K562 (cell line): ENCODE measurements at regions not wholly inside any gene's neighbourhood (a gene's known extent, or its start where the extent isn't known, plus 50 kb on each side); places are given as distances from the start of the nearest gene placed in this dataset.

Source experiments
- ARID1B ChIP-seq: fragments of 450-650 bp; IDR thresholded peaks from 2 replicates; pipeline ENCODE4 v1.6.1; 2016; ENCODE audit warnings: antibody characterized with exemption, mild to moderate bottlenecking, inconsistent platforms
- ARID3A ChIP-seq: IDR thresholded peaks from 2 replicates; pipeline ENCODE4 v1.6.1; 2012; ENCODE audit warnings: low read depth, low read length, improper control_type of control experiment, borderline replicate concordance
- BRD4 ChIP-seq: fragments of 200-600 bp; sonication (generic); IDR thresholded peaks from 2 replicates; pipeline ENCODE4 v1.6.1; 2017; ENCODE audit warnings: inconsistent platforms
- FOXK2 ChIP-seq, 2 experiments: fragments of 450-650 bp; IDR thresholded peaks in 1 of 2; conservative IDR thresholded peaks in 1 of 2; 2 replicates each; pipeline ENCODE4 v1.6.1; 2016; ENCODE audit warnings: low read depth in 2 of 2, mild to moderate bottlenecking in 1 of 2
- HDAC2 ChIP-seq: fragments of 450-650 bp; IDR thresholded peaks from 2 replicates; pipeline ENCODE4 v1.6.1; 2016; ENCODE audit warnings: mild to moderate bottlenecking
- HDAC3 ChIP-seq: fragments of 450-650 bp; IDR thresholded peaks from 2 replicates; pipeline ENCODE4 v1.6.1; 2018; ENCODE audit warnings: borderline replicate concordance, mild to moderate bottlenecking, moderate library complexity; ENCODE audit not compliant: partially characterized antibody
- MAX ChIP-seq: sonication (generic); formaldehyde crosslinking; IDR thresholded peaks from 2 replicates; pipeline ENCODE4 v1.9.0; 2022; ENCODE audit warnings: mild to moderate bottlenecking, missing genetic modification reagents
- TAF9B ChIP-seq: fragments of 450-650 bp; IDR thresholded peaks from 2 replicates; pipeline ENCODE4 v1.6.1; 2018; ENCODE audit warnings: mild to moderate bottlenecking; ENCODE audit not compliant: partially characterized antibody
- TCF7L2 ChIP-seq: fragments of 150-350 bp; IDR thresholded peaks from 2 replicates; pipeline ENCODE4 v1.6.1; 2016; ENCODE audit warnings: low read depth, mild to moderate bottlenecking, low read length, moderate library complexity
- TFE3 ChIP-seq: fragments of 450-650 bp; formaldehyde crosslinking; IDR thresholded peaks from 2 replicates; pipeline ENCODE4 v1.4.0; 2020; ENCODE audit warnings: mild to moderate bottlenecking, mixed read lengths
- ZEB2 ChIP-seq: fragments of 450-650 bp; IDR thresholded peaks from 2 replicates; pipeline ENCODE4 v1.6.1; 2016
- ZSCAN29 ChIP-seq: fragments of 450-650 bp; IDR thresholded peaks from 2 replicates; pipeline ENCODE4 v1.6.1; 2017
- TF ChIP-seq, protein P1 (sequence below): IDR thresholded peaks from 2 replicates; pipeline ENCODE4 v1.6.1; 2011; ENCODE audit warnings: borderline replicate concordance, low read depth, mild to moderate bottlenecking, moderate library complexity, low read length; ENCODE audit not compliant: insufficient read depth, poor library complexity, severe bottlenecking
- TF ChIP-seq, protein P2 (sequence below): fragments of 200-800 bp; sonication (Bioruptor generic); IDR thresholded peaks from 2 replicates; pipeline ENCODE4 v1.6.1; 2017; ENCODE audit warnings: missing genetic modification characterization, missing compliant biosample characterization
- TF ChIP-seq, protein P3 (sequence below), 2 experiments: IDR thresholded peaks; 2 replicates each; pipeline ENCODE4 v1.6.1; 2011; ENCODE audit warnings: borderline replicate concordance in 1 of 2, control low read depth in 1 of 2, low read depth in 1 of 2, low read length in 1 of 2, mild to moderate bottlenecking in 1 of 2, mixed read lengths in 1 of 2, moderate library complexity in 1 of 2; ENCODE audit not compliant: insufficient read depth in 1 of 2, insufficient read length in 1 of 2, poor library complexity in 1 of 2, severe bottlenecking in 1 of 2; ENCODE audit errors: extremely low read depth in 1 of 2
- TF ChIP-seq, protein P4 (sequence below): fragments of 250-450 bp; sonication (Bioruptor Pico); IDR thresholded peaks from 2 replicates; pipeline ENCODE4 v1.8.0; 2021; ENCODE audit warnings: moderate library complexity, mild to moderate bottlenecking, inconsistent platforms

DNA sequence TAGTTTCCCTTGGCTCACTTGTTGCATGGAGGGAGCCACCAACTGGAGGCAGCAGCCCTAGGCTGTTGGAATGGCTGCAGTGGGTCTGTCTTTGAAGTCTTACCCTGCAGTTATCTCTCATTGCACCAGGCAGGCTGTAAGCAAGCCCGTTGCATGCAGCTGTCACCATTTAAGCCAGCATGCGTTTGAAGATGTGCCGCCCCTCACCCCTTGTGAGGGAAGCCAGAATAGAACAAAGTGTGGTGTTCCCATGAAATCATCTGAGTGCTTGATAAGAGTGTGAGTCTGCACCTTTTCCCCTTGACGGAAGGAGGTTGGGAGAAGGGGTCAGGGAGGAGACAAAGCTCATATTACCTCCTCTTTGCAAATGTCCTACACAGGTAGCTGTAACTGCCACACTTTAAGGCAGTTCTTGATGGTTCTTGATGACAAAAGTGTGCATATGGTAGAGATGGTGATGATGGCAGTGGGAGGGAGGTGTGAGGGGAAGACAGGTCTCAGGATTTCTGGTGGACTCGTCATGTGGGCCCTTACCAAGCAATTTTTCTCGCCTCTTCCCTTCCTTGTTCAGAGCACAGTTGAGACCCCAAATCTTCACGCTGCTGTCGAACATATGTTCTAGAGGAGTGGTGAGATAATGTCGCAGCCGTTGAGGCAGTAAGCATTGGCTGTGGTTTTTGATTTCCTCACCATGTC is 191.4 kb upstream of the LEF1 start (continued):
- TF ChIP-seq TFE3 (no peak), FOXK2 (conservative IDR thresholded peaks at IDR 0.05 in 1 of 2, IDR thresholded peaks at IDR 0.05 in 1 of 2; ENCODE audit: low read depth in 2 of 2) (peak in 1 of 2 experiments; percentile 52; a peak in 1 of 4 replicates), ZEB2 (peak; percentile 62; the same call in 1 of the 2 replicates), TCF7L2 (peak; percentile 39; the same call in 1 of the 2 replicates), BRD4 (no peak), TAF9B (peak; percentile 84), HDAC3 (peak; percentile 32), ARID3A (no peak), HDAC2 (peak; percentile 54; the same call in 1 of the 2 replicates), MAX (CRISPR knock-in tag) (peak; percentile 85), ZSCAN29 (no peak), ARID1B (peak; percentile 83)
- TF ChIP-seq, protein P1, sequence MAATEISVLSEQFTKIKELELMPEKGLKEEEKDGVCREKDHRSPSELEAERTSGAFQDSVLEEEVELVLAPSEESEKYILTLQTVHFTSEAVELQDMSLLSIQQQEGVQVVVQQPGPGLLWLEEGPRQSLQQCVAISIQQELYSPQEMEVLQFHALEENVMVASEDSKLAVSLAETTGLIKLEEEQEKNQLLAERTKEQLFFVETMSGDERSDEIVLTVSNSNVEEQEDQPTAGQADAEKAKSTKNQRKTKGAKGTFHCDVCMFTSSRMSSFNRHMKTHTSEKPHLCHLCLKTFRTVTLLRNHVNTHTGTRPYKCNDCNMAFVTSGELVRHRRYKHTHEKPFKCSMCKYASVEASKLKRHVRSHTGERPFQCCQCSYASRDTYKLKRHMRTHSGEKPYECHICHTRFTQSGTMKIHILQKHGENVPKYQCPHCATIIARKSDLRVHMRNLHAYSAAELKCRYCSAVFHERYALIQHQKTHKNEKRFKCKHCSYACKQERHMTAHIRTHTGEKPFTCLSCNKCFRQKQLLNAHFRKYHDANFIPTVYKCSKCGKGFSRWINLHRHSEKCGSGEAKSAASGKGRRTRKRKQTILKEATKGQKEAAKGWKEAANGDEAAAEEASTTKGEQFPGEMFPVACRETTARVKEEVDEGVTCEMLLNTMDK: no peak
- TF ChIP-seq, protein P2, sequence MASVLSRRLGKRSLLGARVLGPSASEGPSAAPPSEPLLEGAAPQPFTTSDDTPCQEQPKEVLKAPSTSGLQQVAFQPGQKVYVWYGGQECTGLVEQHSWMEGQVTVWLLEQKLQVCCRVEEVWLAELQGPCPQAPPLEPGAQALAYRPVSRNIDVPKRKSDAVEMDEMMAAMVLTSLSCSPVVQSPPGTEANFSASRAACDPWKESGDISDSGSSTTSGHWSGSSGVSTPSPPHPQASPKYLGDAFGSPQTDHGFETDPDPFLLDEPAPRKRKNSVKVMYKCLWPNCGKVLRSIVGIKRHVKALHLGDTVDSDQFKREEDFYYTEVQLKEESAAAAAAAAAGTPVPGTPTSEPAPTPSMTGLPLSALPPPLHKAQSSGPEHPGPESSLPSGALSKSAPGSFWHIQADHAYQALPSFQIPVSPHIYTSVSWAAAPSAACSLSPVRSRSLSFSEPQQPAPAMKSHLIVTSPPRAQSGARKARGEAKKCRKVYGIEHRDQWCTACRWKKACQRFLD (CRISPR knock-in tag): peak; percentile 19; the same call in 1 of the 2 replicates
- TF ChIP-seq, protein P3, sequence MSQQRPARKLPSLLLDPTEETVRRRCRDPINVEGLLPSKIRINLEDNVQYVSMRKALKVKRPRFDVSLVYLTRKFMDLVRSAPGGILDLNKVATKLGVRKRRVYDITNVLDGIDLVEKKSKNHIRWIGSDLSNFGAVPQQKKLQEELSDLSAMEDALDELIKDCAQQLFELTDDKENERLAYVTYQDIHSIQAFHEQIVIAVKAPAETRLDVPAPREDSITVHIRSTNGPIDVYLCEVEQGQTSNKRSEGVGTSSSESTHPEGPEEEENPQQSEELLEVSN (IDR thresholded peaks at IDR 0.05; ENCODE audit: borderline replicate concordance in 1 of 2, extremely low read depth in 1 of 2, insufficient read depth in 1 of 2, insufficient read length in 1 of 2, low read depth in 1 of 2, low read length in 1 of 2, poor library complexity in 1 of 2, severe bottlenecking in 1 of 2): peak; percentile 58 to 64
- TF ChIP-seq, protein P4, sequence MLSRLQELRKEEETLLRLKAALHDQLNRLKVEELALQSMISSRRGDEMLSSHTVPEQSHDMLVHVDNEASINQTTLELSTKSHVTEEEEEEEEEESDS (CRISPR knock-in tag): no peak
